ENCODE measurements at regions not wholly inside any gene's neighbourhood (a gene's known extent, or its start where the extent isn't known, plus 50 kb on each side); places are given as distances from the start of the nearest gene placed in this dataset. TPM values are rescaled to one million over a fixed set of nuclear protein-coding genes. Genes with fewer than 3 reads are reported as not detected.

DNA sequence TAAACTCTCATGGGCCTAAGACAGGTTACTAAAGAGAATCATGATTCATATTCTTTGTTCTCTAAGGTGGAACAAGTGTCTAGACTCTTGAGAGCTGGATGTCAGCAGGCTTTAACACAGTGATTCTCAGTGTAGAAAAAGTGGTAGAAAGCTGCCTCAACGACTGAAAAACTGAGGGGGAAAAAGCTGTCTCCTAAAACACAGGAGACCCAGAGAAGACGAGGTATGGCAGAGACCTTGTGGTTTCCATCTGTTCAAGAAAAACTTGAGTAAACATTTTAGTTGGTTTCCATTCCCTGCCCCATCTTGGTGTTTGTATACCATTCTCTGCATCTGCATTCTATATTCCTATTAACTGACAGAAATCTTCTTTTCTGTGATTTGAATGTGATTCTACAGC lies 57.6 kb upstream of the MAP3K7 start:
- Histone ChIP-seq H3K9ac (ENCODE audit: low read depth in 1 of 2, low read length in 2 of 2) (no peak overlapping the region), H3K36me3 (ENCODE audit: control insufficient read depth in 4 of 4, insufficient read depth in 3 of 4, low read depth in 1 of 4, low read length in 3 of 4) (no peaks in the 10 kb centered on the region), H3K4me1 (ENCODE audit: control insufficient read depth in 4 of 4, insufficient read depth in 4 of 4, low read length in 3 of 4) (no peaks in the 10 kb centered on the region), H3K9me3 (ENCODE audit: control insufficient read depth in 4 of 4, low read length in 3 of 4) (no peaks in the 10 kb centered on the region), H3K4me3 (ENCODE audit: low read depth in 1 of 3, low read length in 3 of 3) (no peak overlapping the region), H3K27me3 (ENCODE audit: control insufficient read depth in 4 of 4, insufficient read depth in 4 of 4, low read length in 3 of 4) (no peaks in the 10 kb centered on the region), H3K27ac (ENCODE audit: low read depth in 1 of 2, low read length in 2 of 2) (no peak overlapping the region)
- TF ChIP-seq FOXA1 (IDR thresholded peaks at IDR 0.05) (no peak), RXRA (IDR thresholded peaks at IDR 0.05) (no peak)
- no peak for DNase-seq (ENCODE audit: low spot score)
- 38% methylated on average over 2 of the region's 2 CpGs for WGBS

DNA sequence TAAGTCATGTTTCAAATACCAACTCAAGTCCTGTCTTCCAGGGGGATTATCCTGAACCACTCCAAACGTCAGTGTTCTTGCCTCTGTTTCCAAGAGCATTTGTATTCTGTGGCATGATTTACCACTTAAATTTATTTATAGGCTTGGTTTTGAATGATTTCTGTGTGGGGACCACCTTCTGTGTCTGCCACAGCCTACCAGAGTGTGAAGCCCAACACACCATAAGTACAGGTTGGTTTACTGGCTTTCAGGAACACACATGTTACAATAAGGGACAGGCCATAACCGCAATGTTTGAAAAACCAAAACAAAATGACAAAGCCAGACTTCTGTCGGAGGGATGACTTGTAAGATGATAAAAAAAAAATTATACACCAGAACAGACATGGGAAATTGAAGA lies 56.5 kb upstream of the MAP3K7 start:
- Histone ChIP-seq H3K4me1 (ENCODE audit: control insufficient read depth in 4 of 4, insufficient read depth in 4 of 4, low read length in 3 of 4) (no peaks in the 10 kb centered on the region), H3K27me3 (ENCODE audit: control insufficient read depth in 4 of 4, insufficient read depth in 4 of 4, low read length in 3 of 4) (peaks cover 0 to 2% (median 0%) of the 10 kb centered on the region in 4 donors), H3K9me3 (ENCODE audit: control insufficient read depth in 4 of 4, low read length in 3 of 4) (no peaks in the 10 kb centered on the region), H3K27ac (ENCODE audit: low read depth in 1 of 2, low read length in 2 of 2) (no peak overlapping the region), H3K9ac (ENCODE audit: low read depth in 1 of 2, low read length in 2 of 2) (no peak overlapping the region), H3K36me3 (ENCODE audit: control insufficient read depth in 4 of 4, insufficient read depth in 3 of 4, low read depth in 1 of 4, low read length in 3 of 4) (no peaks in the 10 kb centered on the region), H3K4me3 (ENCODE audit: low read depth in 1 of 3, low read length in 3 of 3) (no peak overlapping the region)
- TF ChIP-seq EGR1 (IDR thresholded peaks at IDR 0.05; ENCODE audit: low read depth in 2 of 2) (no peak), TAF1 (conservative IDR thresholded peaks at IDR 0.05) (no peak), HNF4A (conservative IDR thresholded peaks at IDR 0.05) (no peak), FOXA1 (IDR thresholded peaks at IDR 0.05) (no peak), GABPA (IDR thresholded peaks at IDR 0.05 in 1 of 2, conservative IDR thresholded peaks at IDR 0.05 in 1 of 2) (no peak), HNF4G (IDR thresholded peaks at IDR 0.05) (no peak), RXRA (IDR thresholded peaks at IDR 0.05) (no peak), NR2F2 (IDR thresholded peaks at IDR 0.05) (no peak)
- TF ChIP-seq, protein P1, sequence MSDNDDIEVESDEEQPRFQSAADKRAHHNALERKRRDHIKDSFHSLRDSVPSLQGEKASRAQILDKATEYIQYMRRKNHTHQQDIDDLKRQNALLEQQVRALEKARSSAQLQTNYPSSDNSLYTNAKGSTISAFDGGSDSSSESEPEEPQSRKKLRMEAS (IDR thresholded peaks at IDR 0.05), result no peak
- TF ChIP-seq, protein P2, sequence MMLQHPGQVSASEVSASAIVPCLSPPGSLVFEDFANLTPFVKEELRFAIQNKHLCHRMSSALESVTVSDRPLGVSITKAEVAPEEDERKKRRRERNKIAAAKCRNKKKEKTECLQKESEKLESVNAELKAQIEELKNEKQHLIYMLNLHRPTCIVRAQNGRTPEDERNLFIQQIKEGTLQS (IDR thresholded peaks at IDR 0.05), result no peak
- TF ChIP-seq, protein P3, sequence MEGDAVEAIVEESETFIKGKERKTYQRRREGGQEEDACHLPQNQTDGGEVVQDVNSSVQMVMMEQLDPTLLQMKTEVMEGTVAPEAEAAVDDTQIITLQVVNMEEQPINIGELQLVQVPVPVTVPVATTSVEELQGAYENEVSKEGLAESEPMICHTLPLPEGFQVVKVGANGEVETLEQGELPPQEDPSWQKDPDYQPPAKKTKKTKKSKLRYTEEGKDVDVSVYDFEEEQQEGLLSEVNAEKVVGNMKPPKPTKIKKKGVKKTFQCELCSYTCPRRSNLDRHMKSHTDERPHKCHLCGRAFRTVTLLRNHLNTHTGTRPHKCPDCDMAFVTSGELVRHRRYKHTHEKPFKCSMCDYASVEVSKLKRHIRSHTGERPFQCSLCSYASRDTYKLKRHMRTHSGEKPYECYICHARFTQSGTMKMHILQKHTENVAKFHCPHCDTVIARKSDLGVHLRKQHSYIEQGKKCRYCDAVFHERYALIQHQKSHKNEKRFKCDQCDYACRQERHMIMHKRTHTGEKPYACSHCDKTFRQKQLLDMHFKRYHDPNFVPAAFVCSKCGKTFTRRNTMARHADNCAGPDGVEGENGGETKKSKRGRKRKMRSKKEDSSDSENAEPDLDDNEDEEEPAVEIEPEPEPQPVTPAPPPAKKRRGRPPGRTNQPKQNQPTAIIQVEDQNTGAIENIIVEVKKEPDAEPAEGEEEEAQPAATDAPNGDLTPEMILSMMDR (IDR thresholded peaks at IDR 0.05; ENCODE audit: low read depth, low read length, missing input control), result no peak
- DNase-seq (ENCODE audit: low spot score), result no peak
- 57% methylated on average over 3 of the region's 3 CpGs for WGBS

DNA sequence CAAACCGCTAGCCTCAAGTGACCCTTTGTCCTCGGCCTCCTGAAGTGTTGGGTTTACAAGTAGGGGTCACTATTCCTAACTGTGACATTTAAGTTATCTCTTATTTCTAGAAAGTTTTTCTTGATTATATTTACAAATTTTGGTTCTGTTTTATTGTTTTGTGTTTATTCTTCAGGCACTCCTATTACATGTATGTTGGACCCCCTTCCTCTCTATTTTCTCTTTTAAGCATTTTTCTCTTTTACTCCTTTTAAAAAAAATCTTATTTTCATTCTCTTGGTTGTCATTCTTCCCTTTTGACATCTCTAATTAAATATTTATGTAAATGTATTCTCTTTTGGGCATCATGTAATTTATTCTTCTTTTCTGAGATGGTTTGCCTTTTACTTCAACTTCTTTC lies 50.4 kb upstream of the MAP3K7 start:
- no peaks in the 10 kb centered on the region for H3K4me1 ChIP-seq (ENCODE audit: control insufficient read depth in 4 of 4, insufficient read depth in 4 of 4, low read length in 3 of 4)
- H3K9me3 ChIP-seq (ENCODE audit: control insufficient read depth in 4 of 4, low read length in 3 of 4), result peaks cover 0 to 8% (median 1%) of the 10 kb centered on the region in 4 donors
- H3K36me3 ChIP-seq (ENCODE audit: control insufficient read depth in 4 of 4, insufficient read depth in 3 of 4, low read depth in 1 of 4, low read length in 3 of 4), result no peaks in the 10 kb centered on the region
- TF ChIP-seq SP1 (IDR thresholded peaks at IDR 0.05) (no peak), EGR1 (IDR thresholded peaks at IDR 0.05; ENCODE audit: low read depth in 2 of 2) (no peak)
- TF ChIP-seq, protein P3 (IDR thresholded peaks at IDR 0.05; ENCODE audit: low read depth, low read length, missing input control), result no peak
- 91% methylated on average over 2 of the region's 2 CpGs for WGBS
- no peak overlapping the region for H3K4me3 ChIP-seq (ENCODE audit: low read depth in 1 of 3, low read length in 3 of 3)
- peaks cover 0 to 7% (median 0%) of the 10 kb centered on the region in 4 donors for H3K27me3 ChIP-seq (ENCODE audit: control insufficient read depth in 4 of 4, insufficient read depth in 4 of 4, low read length in 3 of 4)
- no peak for DNase-seq (ENCODE audit: low spot score)
- H3K27ac ChIP-seq (ENCODE audit: low read depth in 1 of 2, low read length in 2 of 2), result no peak overlapping the region
- no peak overlapping the region for H3K9ac ChIP-seq (ENCODE audit: low read depth in 1 of 2, low read length in 2 of 2)

Small RNA genes in the stretch of these regions (small RNA-seq; reads per million reads assigned to genes)
- gene MIR4643, result not detected
- gene MTATP6P25, result not detected
- gene MTCO1P56, result not detected
- not detected for gene MTND4LP19
- gene RF00012, result not detected
- not detected for gene RN7SL415P

All from liver (tissue), 9 donors.